ENCODE measurements at regions not wholly inside any gene's neighbourhood (a gene's known extent, or its start where the extent isn't known, plus 50 kb on each side); places are given as distances from the start of the nearest gene placed in this dataset.

DNA sequence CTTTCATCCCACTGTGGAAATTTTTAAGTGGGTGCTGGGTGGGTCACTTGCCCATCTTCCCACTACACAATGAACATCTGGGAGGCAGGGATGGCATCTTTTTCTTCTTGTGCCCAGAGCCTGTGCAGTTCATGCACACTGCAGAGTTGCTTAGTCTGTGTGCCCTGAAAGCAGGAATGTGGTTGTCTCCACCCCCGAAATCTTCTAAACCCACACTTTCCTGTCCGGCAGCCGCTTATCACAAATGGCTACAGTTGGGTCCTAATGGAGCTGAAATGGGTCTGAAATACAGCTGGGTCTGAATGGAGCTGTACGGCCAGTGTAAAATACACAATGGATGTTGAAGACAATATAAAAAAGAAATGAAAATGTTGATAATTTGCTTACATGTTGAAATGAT is 112.1 kb upstream of the PMEPA1 start:
- TF ChIP-seq, protein P1, sequence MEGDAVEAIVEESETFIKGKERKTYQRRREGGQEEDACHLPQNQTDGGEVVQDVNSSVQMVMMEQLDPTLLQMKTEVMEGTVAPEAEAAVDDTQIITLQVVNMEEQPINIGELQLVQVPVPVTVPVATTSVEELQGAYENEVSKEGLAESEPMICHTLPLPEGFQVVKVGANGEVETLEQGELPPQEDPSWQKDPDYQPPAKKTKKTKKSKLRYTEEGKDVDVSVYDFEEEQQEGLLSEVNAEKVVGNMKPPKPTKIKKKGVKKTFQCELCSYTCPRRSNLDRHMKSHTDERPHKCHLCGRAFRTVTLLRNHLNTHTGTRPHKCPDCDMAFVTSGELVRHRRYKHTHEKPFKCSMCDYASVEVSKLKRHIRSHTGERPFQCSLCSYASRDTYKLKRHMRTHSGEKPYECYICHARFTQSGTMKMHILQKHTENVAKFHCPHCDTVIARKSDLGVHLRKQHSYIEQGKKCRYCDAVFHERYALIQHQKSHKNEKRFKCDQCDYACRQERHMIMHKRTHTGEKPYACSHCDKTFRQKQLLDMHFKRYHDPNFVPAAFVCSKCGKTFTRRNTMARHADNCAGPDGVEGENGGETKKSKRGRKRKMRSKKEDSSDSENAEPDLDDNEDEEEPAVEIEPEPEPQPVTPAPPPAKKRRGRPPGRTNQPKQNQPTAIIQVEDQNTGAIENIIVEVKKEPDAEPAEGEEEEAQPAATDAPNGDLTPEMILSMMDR (IDR thresholded peaks at IDR 0.05; ENCODE audit: low read length) = no peak
- TF ChIP-seq EZH2 (IDR thresholded peaks at IDR 0.05; ENCODE audit: borderline replicate concordance, low read length) = no peak

Measured in OCI-LY1 (cell line).